ENCODE measurements at regions not wholly inside any gene's neighbourhood (a gene's known extent, or its start where the extent isn't known, plus 50 kb on each side); places are given as distances from the start of the nearest gene placed in this dataset.

GRCh38 chr2:217710211-217710765 lies 292.5 kb downstream of the TNS1 start:
- no peak for DNase-seq
- Histone ChIP-seq H3K9me3 (no peaks in the 10 kb centered on the region), H3K36me3 (ENCODE audit: low read depth, missing control alignments) (no peaks in the 10 kb centered on the region), H3K27me3 (no peaks in the 10 kb centered on the region), H3K4me3 (no peak overlapping the region), H3K4me1 (peaks cover 43% of the 10 kb centered on the region), H3K27ac (peak overlapping the region; percentile 31 to 68)
- intact Hi-C loops (cut with DNase I; ENCODE audit: low total_unique reads), result no loop called here
- no peak for TF ChIP-seq POLR2A (IDR thresholded peaks at IDR 0.05)
- WGBS, 2 donors, result 69 to 73% methylated on average over 1 of the region's 1 CpG

- Histone ChIP-seq H3K27ac (peak overlapping the region; percentile 2 to 68), H3K4me1 (peaks cover 38% of the 10 kb centered on the region), H3K27me3 (no peaks in the 10 kb centered on the region), H3K9me3 (no peaks in the 10 kb centered on the region), H3K36me3 (ENCODE audit: low read depth, missing control alignments) (no peaks in the 10 kb centered on the region), H3K4me3 (no peak overlapping the region)
- no peak for TF ChIP-seq POLR2A (IDR thresholded peaks at IDR 0.05)
- TF ChIP-seq CTCF (IDR thresholded peaks at IDR 0.05), result no peak
- peak; percentile 69 for DNase-seq
- 45 to 67% methylated on average over 3 of the region's 3 CpGs for WGBS, 2 donors
- intact Hi-C loops (cut with DNase I; ENCODE audit: low total_unique reads), result no loop called here
Measured at GRCh38 chr2:217709478-217710210, 293.2 kb downstream of the TNS1 start.

GRCh38 chr2:217707131-217707611 lies 295.6 kb downstream of the TNS1 start:
- 48 to 54% methylated on average over 4 of the region's 4 CpGs for WGBS, 2 donors
- Histone ChIP-seq H3K4me1 (peaks cover 19% of the 10 kb centered on the region), H3K4me3 (no peak overlapping the region), H3K36me3 (ENCODE audit: low read depth, missing control alignments) (no peaks in the 10 kb centered on the region), H3K27me3 (no peaks in the 10 kb centered on the region), H3K27ac (peak overlapping the region in 1 of 2 donors; percentile 61), H3K9me3 (no peaks in the 10 kb centered on the region)
- intact Hi-C loops (cut with DNase I; ENCODE audit: low total_unique reads), result no loop called here
- no peak for DNase-seq
- TF ChIP-seq CTCF (IDR thresholded peaks at IDR 0.05) (no peak), POLR2A (IDR thresholded peaks at IDR 0.05) (no peak)

- no peak for TF ChIP-seq CTCF (IDR thresholded peaks at IDR 0.05)
- TF ChIP-seq POLR2A (IDR thresholded peaks at IDR 0.05), result no peak
- Histone ChIP-seq H3K9me3 (no peaks in the 10 kb centered on the region), H3K4me3 (no peak overlapping the region), H3K27ac (peak overlapping the region in 1 of 2 donors; percentile 61), H3K36me3 (ENCODE audit: low read depth, missing control alignments) (no peaks in the 10 kb centered on the region), H3K4me1 (peaks cover 19% of the 10 kb centered on the region), H3K27me3 (no peaks in the 10 kb centered on the region)
- intact Hi-C loops (cut with DNase I; ENCODE audit: low total_unique reads), result no loop called here
- no peak for DNase-seq
- WGBS, 2 donors, result 70 to 72% methylated on average over 2 of the region's 2 CpGs
Measured at GRCh38 chr2:217706513-217706912, 296.3 kb downstream of the TNS1 start.

- peaks cover 19% of the 10 kb centered on the region for H3K4me1 ChIP-seq
- 89 to 91% methylated on average over 1 of the region's 1 CpG for WGBS, 2 donors
- H3K36me3 ChIP-seq (ENCODE audit: low read depth, missing control alignments), result no peaks in the 10 kb centered on the region
- peak overlapping the region in 1 of 2 donors; percentile 61 for H3K27ac ChIP-seq
- no peak overlapping the region for H3K4me3 ChIP-seq
- H3K9me3 ChIP-seq, result no peaks in the 10 kb centered on the region
- intact Hi-C loops (cut with DNase I; ENCODE audit: low total_unique reads), result no loop called here
- H3K27me3 ChIP-seq, result no peaks in the 10 kb centered on the region
- no peak for DNase-seq
- TF ChIP-seq POLR2A (IDR thresholded peaks at IDR 0.05), result no peak
- TF ChIP-seq CTCF (IDR thresholded peaks at IDR 0.05), result no peak
Measured at GRCh38 chr2:217706095-217706494, 296.7 kb downstream of the TNS1 start.

Data from testis (tissue), 2 donors.